GM21825 (cell line): ENCODE measurements at regions not wholly inside any gene's neighbourhood (a gene's known extent, or its start where the extent isn't known, plus 50 kb on each side); places are given as distances from the start of the nearest gene placed in this dataset.
"Not testable (repeated sequence)": the region's sequence is repeated elsewhere in the genome, so short reads cannot be mapped to it uniquely, and the experiment has no call there.

Experiments used
- ATAC-seq: cut with Tn5 transposase; IDR thresholded peaks from one replicate; pipeline ENCODE4 v1.9.1; 2021; ENCODE audit warnings: mild to moderate bottlenecking, moderate library complexity; ENCODE audit not compliant: unreplicated experiment

DNA sequence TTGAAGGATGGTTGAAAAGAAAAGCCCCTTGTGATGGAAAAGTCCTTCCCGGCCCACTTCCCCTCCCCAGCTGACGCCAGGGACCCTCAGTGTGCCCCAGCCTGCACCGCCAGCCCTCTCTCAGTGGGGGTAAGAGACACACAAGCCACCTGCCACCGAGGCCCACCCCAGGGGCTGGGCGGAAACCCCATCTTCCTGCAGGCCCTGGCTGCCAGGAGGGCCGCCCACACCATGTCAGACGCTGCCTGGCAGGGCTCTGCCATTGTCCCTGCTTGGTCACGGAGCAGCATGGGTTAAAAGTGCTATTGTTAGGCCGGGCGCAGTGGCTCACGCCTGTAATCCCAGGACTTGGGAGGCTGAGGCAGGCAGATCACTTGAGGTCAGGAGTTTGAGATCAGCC, 142.0 kb upstream of the ZNF469 start:
- not testable (repeated sequence) for ATAC-seq

DNA sequence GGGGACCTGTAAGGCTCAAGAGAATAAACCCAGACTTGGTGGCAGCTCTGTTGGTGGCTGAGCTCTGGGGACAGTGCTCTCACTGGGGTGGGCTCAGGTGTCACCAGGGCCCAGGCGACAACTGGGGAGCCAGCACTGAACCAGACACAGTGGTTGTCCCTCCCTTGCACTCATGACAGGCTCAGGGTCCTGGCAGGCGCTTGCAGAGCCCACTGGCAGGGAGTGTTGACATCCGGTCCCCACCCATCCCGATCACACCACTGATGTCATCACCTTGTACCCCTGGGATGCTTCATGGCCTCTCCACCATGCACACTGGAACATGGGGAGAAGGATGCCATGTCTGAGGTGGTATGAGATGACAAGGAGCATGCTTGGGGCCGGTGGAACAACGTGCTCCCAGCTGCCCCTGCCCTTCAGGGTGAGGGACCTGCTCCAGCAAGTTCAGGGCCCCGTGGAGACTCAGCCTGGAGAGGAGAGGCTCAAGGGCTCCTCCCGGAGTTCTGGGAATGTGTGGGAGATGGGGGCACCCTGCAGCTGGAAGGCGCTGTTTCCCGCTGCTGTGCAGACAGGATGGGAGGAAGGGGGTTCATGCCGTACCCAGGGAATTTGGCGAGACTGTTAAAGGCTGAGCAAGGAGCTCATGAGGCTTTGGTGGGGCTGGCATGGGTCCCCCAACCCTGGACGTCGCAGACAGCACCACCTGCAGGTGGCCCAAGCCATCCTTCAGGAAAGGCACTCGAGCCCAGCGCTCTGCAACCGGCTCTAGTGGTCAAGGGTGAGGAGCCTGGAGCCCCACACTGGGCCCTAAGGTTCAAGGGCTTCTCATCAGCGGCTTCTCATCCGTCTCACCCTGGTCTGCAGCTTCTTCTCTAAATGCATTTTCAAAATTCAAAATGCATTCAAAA, 141.1 kb upstream of the ZNF469 start:
- not testable (repeated sequence) for ATAC-seq

DNA sequence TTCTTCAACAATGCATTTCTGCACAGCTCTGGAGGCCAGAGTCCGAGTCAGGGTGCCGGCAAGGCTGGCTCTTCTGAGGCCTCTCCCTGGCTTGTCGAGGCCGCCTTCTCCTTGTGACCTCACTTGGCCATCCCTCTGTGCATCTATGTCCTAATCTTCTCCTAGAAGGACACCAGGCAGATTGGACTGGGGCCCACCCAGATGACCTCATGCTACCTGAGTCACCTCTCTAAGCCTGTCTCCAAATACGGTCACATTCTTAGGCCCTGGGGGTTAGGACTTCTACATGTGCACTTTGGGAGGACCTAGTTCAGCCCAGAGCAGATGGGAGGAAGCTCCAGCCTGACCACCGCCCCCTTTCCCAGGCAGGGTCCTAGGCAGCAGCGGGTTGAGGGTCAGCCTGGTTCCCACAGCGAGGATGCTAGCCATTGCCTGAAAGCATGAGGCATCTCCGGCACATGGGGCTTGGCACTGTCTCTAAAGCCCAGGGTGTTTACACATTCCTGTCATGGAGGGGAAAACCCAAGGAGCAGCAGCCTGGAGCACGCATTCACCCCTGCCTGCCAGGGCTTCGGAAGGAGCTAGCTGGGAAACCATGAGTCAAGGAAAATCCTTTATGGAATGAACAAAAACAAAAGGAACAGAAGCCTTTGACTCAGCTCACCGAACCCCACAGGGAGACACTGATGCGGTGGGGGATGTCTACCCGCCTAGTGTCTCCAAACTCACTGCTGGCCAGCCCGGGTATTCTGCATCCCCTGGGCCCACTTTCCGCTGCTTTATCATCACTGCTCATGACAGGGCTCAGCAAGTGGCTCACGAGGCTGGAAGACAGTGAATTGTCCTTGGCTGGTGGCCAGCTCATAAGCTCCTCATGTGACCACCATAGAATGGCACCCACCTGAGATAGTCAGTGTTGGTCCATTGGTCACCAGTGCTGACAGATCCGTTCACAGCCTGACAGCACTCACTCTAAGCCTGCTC, 140.2 kb upstream of the ZNF469 start:
- not testable (repeated sequence) for ATAC-seq

DNA sequence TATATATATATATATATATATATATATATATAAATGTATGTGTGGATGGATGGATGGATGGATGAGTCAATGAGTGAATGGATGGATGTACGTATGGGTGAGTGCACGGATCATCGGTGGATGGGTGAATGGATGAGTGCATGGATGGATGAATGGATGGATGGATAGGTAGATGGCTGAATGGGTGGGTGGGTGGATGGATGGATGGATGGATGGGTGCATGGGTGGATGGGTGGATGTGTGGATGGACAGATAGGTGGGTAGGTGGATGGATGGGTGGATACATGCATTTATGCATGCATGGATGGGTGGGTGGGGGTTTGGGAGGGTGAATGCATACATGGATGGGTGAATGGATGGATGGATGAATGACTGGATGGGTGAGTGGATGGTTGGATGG, 138.8 kb upstream of the ZNF469 start:
- ATAC-seq, result not testable (repeated sequence)

DNA sequence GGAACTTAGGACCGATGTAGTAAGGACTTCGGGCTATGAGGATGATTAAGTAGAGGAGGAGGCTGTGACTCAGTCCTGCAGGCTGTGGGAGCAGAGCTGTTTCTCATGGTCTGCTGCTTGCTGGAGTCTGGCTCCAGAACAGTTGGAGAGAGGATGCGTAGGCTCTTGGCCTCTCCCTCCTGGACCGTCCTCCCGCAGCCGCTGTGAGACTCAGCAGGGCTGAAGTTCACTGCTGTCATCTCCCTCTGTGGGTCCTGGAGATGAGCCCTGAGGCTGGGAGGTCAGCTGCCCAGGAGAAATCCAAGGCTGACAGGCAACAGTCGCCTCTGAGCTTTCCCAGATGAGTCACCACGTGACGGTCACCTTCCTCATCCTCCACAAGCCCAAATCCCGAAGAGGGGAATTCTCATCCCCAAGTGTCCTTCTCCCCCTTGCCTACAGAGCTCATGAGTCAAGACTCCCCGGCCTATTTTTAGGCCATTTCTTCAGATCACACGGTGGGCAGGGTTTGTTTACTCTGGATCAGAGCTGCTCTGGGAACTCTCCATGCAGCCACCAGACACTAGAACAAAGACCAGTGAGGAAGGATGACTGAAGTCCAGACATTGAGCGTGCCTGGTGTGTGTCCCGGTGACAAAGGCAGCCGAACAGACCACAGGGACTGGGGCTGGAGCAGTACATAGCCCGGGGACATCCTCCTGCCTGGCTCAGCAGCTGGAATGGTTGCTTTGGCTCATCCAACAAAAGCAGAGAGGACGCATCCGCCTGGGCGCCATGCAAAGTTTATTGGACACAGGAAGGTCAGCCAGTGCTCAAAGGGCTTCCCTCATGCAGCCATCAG, 137.3 kb upstream of the ZNF469 start:
- ATAC-seq, result not testable (repeated sequence)

DNA sequence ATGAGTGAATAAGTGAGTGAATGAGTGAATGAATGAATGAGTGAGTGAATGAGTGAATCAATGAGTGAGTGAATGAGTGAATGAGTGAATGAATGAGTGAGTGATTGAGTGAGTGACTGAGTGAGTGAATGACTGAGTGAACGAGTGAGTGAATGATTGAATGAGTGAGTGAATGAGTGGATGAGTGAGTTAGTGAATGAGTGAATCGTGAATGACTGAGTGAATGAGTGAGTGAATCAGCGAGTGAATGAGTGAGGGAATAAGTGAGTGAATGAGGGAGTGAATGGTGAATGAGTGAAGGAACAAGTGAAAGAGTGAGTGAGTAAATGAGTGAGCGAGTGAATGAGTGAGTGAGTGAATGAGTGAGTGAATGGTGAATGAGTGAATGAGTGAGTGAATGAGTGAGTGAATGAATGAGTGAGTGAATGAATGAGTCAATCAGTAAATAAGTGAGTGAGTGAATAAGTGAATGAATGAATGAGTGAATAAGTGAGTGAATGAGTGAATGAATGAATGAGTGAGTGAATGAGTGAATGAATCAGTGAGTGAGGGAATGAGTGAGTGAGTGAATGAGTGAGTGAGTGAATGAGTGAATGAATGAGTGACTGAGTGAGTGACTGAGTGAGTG, 135.7 kb upstream of the ZNF469 start:
- ATAC-seq, result not testable (repeated sequence)

DNA sequence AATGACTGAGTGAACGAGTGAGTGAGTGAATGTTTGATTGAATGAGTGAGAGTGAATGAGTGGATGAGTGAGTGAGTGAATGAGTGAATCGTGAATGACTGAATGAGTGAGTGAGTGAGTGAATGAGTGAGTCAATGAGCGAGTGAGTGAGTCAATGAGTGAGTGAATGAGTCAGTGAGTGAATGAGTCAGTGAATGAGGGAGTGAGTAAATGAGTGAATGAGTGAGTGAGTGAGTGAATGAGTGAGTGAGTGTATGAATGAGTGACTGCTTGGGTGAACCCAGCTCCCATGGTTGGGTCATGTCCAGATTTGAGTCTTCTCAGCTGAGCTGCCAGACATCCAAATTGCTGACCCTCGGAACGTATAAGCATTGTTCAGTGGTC, 135.2 kb upstream of the ZNF469 start:
- not testable (repeated sequence) for ATAC-seq

DNA sequence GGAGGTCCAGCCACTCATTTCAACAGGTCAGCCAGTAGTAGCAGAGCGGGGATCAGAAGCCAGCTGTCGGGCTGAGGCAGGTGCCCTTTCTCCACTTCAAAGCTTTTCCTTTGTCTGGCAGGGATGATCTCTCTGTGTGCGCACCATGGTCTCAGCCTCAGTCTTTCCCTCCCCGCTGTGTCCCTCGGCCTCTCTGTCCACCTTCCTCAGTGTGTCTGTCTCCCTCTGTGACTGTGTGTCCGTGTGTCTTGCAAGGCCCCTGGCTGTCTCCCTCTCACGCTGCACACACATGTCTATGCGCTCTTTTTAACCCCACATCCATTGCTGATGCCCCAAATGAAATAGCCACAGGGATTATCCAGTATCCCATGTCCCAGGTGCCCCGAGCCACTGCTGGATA, 134.0 kb upstream of the ZNF469 start:
- ATAC-seq, result not testable (repeated sequence)

DNA sequence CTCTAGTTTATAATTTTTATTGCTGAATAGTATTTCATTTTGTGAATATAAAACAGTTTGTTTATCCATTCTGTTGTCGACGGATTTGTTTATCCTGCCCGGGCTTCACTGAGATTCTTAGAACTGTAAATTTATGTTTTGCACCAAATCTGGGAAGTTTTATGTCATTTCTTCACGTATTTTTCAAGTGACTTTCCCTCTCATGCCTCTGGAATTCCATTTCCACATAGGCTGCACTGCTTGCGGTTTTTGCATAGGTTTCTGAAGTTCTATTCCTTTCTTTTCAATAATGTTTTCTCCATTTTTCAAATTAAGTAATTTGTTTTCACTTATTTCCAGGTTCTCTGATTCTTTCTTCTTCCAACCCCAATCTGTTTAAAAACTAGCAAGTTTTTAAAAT, 132.4 kb upstream of the ZNF469 start:
- ATAC-seq, result not testable (repeated sequence)

DNA sequence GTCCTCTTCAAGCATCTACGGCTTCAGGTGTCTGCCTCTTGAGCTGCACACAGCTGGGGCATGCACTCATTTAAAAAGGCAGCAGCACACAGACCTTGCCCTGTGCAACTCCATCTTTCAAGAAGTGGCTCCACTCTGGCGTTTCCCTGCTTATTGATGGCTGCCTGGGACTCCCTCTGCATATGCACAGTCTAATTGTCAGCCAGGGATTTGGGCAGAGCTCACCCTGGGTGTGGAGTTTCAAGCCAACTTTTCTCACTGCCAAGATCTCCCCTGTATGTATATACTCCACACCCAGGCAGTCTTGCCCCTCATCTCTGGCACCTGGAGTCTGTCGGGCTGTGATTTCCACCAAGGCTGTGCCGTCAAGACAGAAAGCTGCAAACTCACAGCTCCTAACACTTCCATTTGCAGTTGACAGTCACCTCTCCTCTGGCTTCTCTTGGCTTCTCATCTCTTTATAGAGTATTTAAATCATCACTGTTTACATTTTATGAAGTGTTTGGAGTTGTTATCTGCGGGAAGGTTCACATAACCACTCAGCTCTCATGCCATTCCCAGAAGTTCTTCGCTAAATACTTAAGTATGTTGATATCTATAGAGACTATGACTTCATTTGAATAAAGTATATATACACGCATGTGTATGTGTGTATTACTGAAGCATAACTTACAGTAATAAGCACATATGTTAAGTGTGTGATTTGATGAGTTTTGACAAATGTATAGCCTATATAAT, 130.5 kb upstream of the ZNF469 start:
- not testable (repeated sequence) for ATAC-seq

DNA sequence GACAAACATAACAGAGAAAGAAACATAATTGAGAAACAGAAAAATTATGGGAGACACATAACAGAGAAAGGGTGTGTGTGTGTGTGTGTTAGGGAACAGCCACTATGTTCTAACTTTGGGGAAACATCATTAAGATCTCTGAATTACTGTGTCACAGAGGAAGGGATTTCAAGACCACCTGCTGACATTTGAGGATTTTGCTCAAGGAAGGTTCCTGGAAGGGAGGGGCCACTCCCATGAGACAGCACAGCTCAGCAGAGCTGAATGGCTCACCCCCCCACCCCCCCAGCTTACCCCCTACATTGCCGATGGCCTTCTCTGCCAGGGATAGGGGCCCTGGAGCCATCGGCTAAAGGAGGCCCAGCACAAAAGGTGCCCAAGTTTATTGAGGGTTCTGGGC, 124.6 kb upstream of the ZNF469 start:
- not testable (repeated sequence) for ATAC-seq

DNA sequence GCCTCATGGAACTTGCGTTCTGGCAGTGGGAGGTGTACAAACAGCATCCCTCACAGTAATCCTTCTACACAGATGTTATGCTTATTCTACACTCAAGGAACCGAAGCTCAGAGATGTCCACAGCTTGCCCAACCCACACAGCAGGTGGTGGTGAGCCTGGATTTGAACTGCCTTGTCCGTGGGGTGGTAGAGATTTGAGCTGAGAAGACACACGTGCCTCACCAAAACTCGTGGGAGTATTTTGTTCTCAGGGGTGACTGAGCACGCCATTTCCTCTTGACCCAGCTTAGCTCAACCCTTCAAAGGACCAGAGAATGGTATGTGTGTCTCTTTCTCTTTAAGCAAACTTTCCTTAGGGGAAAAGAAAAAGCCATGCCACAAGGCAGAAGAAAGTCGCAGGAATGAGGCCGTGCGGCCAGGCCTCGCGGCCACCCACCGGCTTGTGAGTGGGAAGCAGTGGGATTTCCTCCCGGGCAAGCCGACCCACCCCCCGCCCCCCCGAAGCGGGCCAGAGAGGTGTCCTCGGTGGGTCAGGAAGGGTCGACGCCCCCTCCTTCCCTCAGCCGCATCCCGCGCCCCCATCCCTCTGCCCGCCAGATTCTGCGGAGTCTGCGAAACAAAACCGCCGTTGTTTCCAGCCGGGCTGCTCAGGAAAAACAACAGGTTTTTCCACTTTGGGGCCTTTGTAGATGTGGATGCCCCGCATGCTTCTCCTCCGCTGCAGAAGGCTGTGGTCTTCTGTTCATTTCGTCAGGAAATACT, 123.8 kb upstream of the ZNF469 start:
- ATAC-seq, result not testable (repeated sequence)

DNA sequence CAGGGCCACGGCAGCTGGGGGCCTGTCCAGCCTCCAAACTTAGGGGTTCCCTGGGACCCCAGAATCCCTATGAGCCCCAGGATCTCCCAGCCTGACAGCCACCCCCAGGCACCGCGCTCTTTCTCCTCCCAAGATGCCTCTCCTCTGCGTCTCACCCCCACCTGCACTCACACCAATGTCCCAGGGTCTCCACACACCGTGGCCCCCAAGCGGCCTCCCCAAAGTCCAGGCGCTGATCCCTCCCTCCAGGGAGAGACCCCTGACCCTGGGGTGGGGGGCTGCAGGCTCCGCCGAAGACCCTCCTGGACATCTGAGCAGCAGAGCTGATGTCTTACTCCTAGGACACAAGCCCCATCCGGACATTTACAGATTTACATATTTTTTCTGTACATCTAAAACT, 123.2 kb upstream of the ZNF469 start:
- not testable (repeated sequence) for ATAC-seq

DNA sequence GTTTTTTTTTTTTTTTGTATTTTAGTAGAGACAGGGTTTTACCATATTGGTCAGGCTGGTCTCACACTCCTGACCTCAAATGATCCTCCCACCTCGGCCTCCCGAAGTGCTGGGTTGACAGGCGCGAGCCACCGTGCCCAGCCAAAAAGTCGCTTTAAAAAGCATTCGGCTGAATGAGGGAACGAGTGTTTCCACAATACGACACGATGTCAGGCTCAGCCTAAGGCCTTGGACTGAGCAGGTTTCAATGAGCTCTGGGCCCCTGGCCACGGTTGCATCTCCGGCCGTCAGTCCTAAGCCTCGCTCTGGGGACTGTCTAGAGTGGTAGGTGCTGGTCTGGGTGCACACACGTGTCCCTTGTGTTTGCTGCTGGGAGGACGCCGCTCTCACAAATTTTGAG, 122.6 kb upstream of the ZNF469 start:
- ATAC-seq, result not testable (repeated sequence)

DNA sequence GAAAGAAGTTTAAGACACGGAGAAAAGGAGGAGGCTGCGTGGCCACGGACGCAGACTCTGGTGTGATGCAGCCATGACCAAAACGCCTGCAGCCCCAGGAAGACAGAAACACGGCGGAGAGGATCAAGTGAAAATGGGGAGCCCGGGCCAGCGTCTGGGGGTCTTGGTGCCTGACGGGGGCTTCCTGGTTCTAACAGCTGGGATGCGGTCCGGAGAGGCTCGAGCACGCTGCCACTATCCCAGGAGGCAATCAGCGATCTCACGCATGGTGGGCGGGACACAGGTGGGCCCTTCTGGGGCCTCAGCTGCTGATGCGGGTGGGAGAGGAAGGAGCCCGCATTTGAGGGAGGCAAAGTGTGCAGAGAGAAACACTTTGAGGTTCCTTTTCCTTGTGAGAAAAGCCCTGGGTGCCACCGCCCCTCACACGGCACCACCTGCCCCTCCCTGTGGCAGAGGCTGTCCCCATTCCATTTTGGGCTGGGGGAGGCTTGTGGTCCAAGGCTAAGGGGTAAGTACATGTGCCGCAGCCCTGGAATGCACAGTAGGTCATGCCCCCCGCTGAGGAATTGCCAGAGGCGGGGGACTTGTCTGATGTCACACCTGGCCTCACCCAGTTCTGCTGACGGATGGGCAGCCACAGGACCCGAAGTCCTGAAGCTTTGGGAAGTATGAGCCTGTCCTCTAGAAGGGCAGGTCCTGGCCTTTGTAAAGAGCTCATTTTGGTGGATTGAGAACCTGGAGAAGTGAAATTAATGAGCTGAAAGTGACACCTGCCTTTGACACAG, 121.7 kb upstream of the ZNF469 start:
- not testable (repeated sequence) for ATAC-seq

DNA sequence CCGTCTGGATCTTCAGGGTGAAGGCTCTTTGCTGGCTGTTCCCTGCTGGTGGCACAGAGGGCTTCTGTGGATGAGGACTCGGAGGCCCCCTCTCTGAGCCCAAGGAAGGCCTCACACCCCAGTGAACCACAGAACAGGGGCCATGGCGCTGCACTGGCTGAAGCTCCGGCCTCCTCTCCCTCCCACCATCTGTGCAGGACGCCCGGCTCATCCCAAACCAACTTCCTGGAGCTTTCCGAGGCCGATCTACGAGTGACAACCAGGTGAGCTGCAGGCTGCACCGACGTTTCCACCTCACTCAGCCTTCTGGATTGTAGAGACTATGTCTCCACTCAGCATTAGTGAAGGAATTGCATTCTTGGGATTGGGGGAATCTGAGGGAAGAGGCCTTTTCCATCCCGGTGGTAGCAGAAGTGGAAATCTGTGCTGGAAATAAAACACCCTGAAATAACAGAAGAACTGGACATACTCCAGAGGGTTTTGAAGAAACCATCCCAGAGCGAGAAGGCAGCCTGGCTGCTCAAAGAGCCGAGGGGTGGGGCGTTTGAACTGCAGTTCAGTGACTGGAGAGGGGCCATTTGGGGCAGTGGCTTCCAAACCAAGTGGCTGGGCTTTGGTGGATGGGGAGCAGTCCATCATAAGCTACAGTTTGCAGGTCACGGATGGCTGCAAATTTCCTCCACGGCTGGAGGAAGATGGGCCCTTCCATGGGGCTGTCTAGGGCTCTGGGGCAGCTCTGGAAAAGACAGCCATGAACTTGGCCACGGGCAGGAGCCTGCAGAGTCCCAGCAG, 120.7 kb upstream of the ZNF469 start:
- ATAC-seq, result not testable (repeated sequence)
